Heart left ventricle (tissue), 16 donors: ENCODE measurements at regions not wholly inside any gene's neighbourhood (a gene's known extent, or its start where the extent isn't known, plus 50 kb on each side); places are given as distances from the start of the nearest gene placed in this dataset.

Experiments
- ATAC-seq, 4 donors: fragments of 200-7000 bp; cut with Tn5 transposase; one replicate each; pipeline ENCODE4 v1.9.1; 2020 to 2022; ENCODE audit warnings: moderate library complexity in 4 of 4, mild to moderate bottlenecking in 3 of 4, moderate number of reproducible peaks in 1 of 4
- DNase-seq, 5 donors: peaks; one replicate each; pipeline ENCODE4 v3.0.0-alpha.2; 2020
- H3K27ac ChIP-seq, 12 donors: fragments of 200-600 bp; sonication (generic) in 4 of 12; one replicate each; pipeline versions ENCODE4 v1.5.0 to v1.8.0; 2016 to 2022; ENCODE audit warnings: mild to moderate bottlenecking in 2 of 12
- H3K27me3 ChIP-seq, 9 donors: fragments of 200-600 bp; sonication (generic) in 2 of 9; one replicate each; pipeline versions ENCODE4 v1.5.1 to v1.8.0; 2016 to 2022; ENCODE audit warnings: mild to moderate bottlenecking in 3 of 9
- H3K36me3 ChIP-seq, 9 donors: fragments of 200-600 bp; sonication (generic) in 2 of 9; one replicate each; pipeline versions ENCODE4 v1.5.0 to v1.8.0; 2018 to 2022; ENCODE audit warnings: mild to moderate bottlenecking in 2 of 9
- H3K4me1 ChIP-seq, 12 donors: fragments of 200-600 bp; sonication (generic) in 4 of 12; one replicate each; pipeline versions ENCODE4 v1.5.0 to v1.8.0; 2016 to 2022; ENCODE audit warnings: mild to moderate bottlenecking in 3 of 12
- H3K4me3 ChIP-seq, 12 donors: fragments of 200-600 bp; sonication (generic) in 4 of 12; one replicate each; pipeline versions ENCODE4 v1.5.0 to v1.8.0; 2017 to 2022; ENCODE audit warnings: mild to moderate bottlenecking in 9 of 12, moderate library complexity in 4 of 12
- H3K9me3 ChIP-seq, 12 donors: fragments of 200-600 bp; sonication (generic) in 4 of 12; one replicate each; pipeline versions ENCODE4 v1.5.0 to v1.8.0; 2016 to 2022; ENCODE audit warnings: mild to moderate bottlenecking in 1 of 12
- POLR2A ChIP-seq, 2 donors: fragments of 450-650 bp; IDR thresholded peaks; one replicate each; pipeline ENCODE4 v1.6.1; 2017; ENCODE audit warnings: antibody characterized with exemption in 2 of 2, mild to moderate bottlenecking in 2 of 2, moderate library complexity in 2 of 2
- WGBS, 4 donors: extraction: QIAGEN DNeasy Blood & Tissue Kit in 2 of 4; methylation state at CpG; one replicate each; pipeline versions ENCODE4 v1.1.5 to v1.1.7; 2013 to 2018; 5-methylcytosine and 5-hydroxymethylcytosine counted together
- intact Hi-C, 10 donors: fragments of 100-400 bp; cut with DNase I; formaldehyde crosslinking; loops; one replicate each; pipeline versions ENCODE4 v1.11.1 to v1.14.2; 2022
- TF ChIP-seq, protein P1 (sequence below), 12 donors: fragments of 200-600 bp; sonication (generic) in 4 of 12; IDR thresholded peaks; one replicate each; pipeline versions ENCODE4 v1.5.0 to v1.8.0; 2018 to 2022; ENCODE audit warnings: antibody characterized with exemption in 12 of 12, mild to moderate bottlenecking in 5 of 12
- donor health status: ischemic (EF 13 %, LVEDD 7.1; RV severe dilation, severe dysfunction).
- donor health status: healthy with polysubstance abuse.
- donor health status: DM: no; HTN: yes; CAD: no.
- donor health status: DM: no; HTN: no; CAD: no.
- donor health status: ischemic (EF 25% LVEDD 6.9; RV normal size, moderate dysfunction).
- donor health status: ischemic (EF 25% LVEDD 5.7; RV mildly dilated, moderate dysfunction).
- donor health status: healthy.
- donor health status: DM: yes; HTN: yes; CAD: no.
- donor health status: ischemic (EF 35%, LVEDD 5.7; RV mildly dilated, moderate dysfunction).
- donor health status: nonischemic (EF 11% LVEDD 7.7; RV severe dilation, severe dysfunction).
- donor health status: DM: yes; HTN: yes; CAD: no.
- donor health status: PGD.
- donor health status: ischemic (EF 29% LVEDD 5.4; RV normal size, mild dysfunction).
- donor health status: nonischemic (EF 23%, LVEDD 6.1; RV moderate dilation, normal function).

DNA sequence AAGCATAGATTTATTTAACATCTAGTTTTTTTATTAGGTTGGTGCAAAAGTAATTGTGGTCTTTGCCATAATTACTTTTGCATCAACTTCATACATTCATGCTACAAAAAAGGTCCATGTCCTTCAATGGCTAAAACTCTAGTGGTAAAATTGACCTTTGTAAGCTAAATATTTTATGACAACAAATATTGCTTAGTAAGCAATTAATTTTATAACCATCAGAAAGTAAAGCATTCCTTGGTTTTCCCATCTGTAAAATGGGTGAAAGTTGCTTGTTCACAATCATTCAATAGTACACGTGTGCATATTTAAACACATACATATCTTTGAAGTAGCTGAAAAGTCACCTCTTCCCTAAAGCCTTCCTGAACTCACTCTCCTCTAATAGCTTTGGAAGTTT is 789.6 kb downstream of the CDH8 start:
- no peak overlapping the region for H3K4me3 ChIP-seq
- ATAC-seq (no peak), DNase-seq (no peak)
- H3K27me3 ChIP-seq, result no peaks in the 10 kb centered on the region
- H3K36me3 ChIP-seq, result no peaks in the 10 kb centered on the region
- no peaks in the 10 kb centered on the region for H3K4me1 ChIP-seq
- 93 to 100% (median 95%) methylated on average over 1 of the region's 1 CpG for WGBS, 4 donors
- TF ChIP-seq, protein P1, sequence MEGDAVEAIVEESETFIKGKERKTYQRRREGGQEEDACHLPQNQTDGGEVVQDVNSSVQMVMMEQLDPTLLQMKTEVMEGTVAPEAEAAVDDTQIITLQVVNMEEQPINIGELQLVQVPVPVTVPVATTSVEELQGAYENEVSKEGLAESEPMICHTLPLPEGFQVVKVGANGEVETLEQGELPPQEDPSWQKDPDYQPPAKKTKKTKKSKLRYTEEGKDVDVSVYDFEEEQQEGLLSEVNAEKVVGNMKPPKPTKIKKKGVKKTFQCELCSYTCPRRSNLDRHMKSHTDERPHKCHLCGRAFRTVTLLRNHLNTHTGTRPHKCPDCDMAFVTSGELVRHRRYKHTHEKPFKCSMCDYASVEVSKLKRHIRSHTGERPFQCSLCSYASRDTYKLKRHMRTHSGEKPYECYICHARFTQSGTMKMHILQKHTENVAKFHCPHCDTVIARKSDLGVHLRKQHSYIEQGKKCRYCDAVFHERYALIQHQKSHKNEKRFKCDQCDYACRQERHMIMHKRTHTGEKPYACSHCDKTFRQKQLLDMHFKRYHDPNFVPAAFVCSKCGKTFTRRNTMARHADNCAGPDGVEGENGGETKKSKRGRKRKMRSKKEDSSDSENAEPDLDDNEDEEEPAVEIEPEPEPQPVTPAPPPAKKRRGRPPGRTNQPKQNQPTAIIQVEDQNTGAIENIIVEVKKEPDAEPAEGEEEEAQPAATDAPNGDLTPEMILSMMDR (IDR thresholded peaks at IDR 0.05), result no peak
- no peak for TF ChIP-seq POLR2A (IDR thresholded peaks at IDR 0.05)
- no peaks in the 10 kb centered on the region for H3K9me3 ChIP-seq
- no peak overlapping the region for H3K27ac ChIP-seq
- intact Hi-C loops, result no loop called here

DNA sequence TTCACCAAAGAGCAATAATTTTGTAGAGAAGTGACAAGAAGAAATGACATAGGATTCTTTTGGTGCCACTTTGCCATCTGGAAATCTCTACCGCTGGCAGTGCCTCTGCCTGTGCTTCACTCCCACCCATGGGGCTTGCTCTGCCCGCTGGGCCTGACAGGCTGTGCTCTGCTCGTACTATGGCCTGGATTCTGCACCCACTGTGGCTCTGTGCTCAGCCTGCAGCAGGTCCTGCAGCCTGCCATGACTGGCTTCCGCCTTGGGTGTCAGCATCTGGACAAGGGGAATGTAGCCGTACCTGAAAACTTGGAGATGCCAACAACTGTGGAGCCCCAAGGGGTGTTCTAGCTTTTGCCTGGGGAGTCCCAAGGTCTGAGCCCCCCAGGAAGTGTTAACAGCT is 792.3 kb downstream of the CDH8 start:
- Histone ChIP-seq H3K27ac (no peak overlapping the region), H3K4me3 (no peak overlapping the region), H3K4me1 (no peaks in the 10 kb centered on the region), H3K36me3 (no peaks in the 10 kb centered on the region), H3K27me3 (no peaks in the 10 kb centered on the region), H3K9me3 (no peaks in the 10 kb centered on the region)
- intact Hi-C loops, result no loop called here
- 90 to 97% (median 92%) methylated on average over 2 to 5 of the region's 5 CpGs for WGBS, 4 donors
- ATAC-seq (no peak), DNase-seq (no peak)
- TF ChIP-seq, protein P1 (IDR thresholded peaks at IDR 0.05), result no peak
- TF ChIP-seq POLR2A (IDR thresholded peaks at IDR 0.05), result no peak

DNA sequence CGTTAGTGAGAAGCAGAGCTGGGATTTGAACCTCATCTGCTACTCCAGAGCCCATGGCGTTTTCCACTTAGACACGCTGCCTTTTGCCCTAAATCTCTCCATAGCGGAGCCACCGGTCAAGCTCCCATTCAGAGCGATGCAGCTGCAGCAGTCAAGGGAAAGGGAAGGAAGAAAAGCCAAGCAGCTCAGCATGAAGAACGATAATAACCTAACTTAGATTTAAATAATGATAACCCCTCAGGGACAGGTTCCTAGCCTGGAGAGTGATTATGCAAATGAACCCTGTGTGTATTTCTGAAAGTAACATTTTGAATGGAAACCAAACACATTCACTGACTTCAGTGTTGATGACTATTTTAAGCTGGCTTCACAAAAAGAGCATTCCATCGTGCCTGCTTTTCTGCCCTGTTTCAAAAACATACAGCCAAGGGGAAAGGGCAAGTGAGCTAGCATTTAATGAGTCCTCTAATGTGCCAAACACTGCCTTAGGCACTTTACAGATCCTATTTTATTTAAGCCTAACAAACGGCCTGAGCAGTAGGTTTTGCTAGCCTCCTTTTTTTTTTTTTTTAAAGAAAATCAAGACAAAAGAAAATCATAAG is 798.3 kb downstream of the CDH8 start:
- DNase-seq (no peak), ATAC-seq (no peak)
- 69 to 74% (median 73%) methylated on average over 9 of the region's 9 CpGs for WGBS, 4 donors
- Histone ChIP-seq H3K36me3 (no peaks in the 10 kb centered on the region), H3K27ac (no peak overlapping the region), H3K4me1 (peaks cover 0 to 6% (median 0%) of the 10 kb centered on the region in 12 donors), H3K9me3 (peaks cover 0 to 4% (median 0%) of the 10 kb centered on the region in 12 donors), H3K4me3 (no peak overlapping the region), H3K27me3 (no peaks in the 10 kb centered on the region)
- TF ChIP-seq POLR2A (IDR thresholded peaks at IDR 0.05), result no peak
- TF ChIP-seq, protein P1 (IDR thresholded peaks at IDR 0.05), result no peak
- intact Hi-C loops, result no loop called here

DNA sequence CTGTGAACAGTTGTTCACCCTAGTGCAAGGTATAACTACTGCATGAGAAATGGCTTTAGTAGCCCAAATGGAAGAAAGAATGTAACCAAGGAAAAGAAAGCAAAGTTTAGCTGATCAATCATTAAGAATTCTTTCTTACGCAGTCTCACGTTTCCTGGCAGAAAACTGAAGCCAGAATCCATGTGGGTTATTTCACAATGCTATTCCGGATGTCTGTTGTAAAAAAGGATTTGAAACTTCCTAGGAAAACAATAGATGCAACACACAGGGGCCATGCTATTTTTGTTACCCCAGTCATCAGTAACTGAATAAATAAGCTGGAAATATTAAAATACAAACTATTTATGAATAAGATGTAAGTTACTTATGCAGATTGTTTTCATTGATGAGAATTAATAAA is 802.5 kb downstream of the CDH8 start:
- Histone ChIP-seq H3K27me3 (no peaks in the 10 kb centered on the region), H3K4me1 (peaks cover 0 to 6% (median 0%) of the 10 kb centered on the region in 12 donors), H3K36me3 (no peaks in the 10 kb centered on the region), H3K9me3 (peaks cover 0 to 4% (median 0%) of the 10 kb centered on the region in 12 donors), H3K27ac (no peak overlapping the region), H3K4me3 (no peak overlapping the region)
- no peak for TF ChIP-seq POLR2A (IDR thresholded peaks at IDR 0.05)
- TF ChIP-seq, protein P1 (IDR thresholded peaks at IDR 0.05), result no peak
- WGBS, 4 donors, result 46 to 61% (median 53%) methylated on average over 3 of the region's 3 CpGs
- ATAC-seq, result peak in 1 of 4 donors; percentile 42
- intact Hi-C loops, result no loop called here
- no peak for DNase-seq
